ENCODE measurements at regions not wholly inside any gene's neighbourhood (a gene's known extent, or its start where the extent isn't known, plus 50 kb on each side); places are given as distances from the start of the nearest gene placed in this dataset.

DNA sequence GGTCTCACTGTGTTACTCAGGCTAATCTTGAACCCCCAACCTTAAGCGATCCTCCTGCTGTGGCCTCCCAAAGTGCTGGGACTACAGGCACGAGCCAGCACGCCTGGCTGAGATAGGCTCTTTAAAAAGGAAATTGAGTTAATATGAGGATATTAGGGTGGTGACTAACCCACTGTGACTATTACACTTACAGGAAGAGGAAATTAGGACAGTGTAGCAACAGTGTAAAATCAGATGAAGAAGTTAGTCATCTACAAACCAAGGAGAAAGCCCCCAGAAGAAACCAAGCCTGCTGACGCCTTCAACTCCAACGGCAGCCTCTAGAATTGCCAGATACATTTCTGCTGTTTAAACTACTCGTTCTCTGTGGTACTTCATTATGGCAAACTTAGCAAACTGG, 711.9 kb downstream of the SUCLG1 start:
- FAIRE-seq (no peak), DNase-seq (ENCODE audit: low read depth, low spot score) (no peak)
- Histone ChIP-seq H3K4me3 (ENCODE audit: control insufficient read depth in 2 of 3, extremely low read depth in 1 of 3, insufficient read depth in 2 of 3, low read depth in 1 of 3, low read length in 3 of 3) (no peak overlapping the region), H3K9me3 (ENCODE audit: control insufficient read depth, low read depth, low read length) (no peaks in the 10 kb centered on the region), H3K79me2 (ENCODE audit: control insufficient read depth, insufficient read depth, low read length) (no peaks in the 10 kb centered on the region), H3K4me2 (ENCODE audit: control insufficient read depth, extremely low read depth, insufficient read depth, low read depth, low read length) (no peak overlapping the region), H3K27ac (ENCODE audit: control insufficient read depth, insufficient read depth, low read length) (no peak overlapping the region), H3K9me1 (ENCODE audit: control insufficient read depth, extremely low read depth, insufficient read depth, low read length) (no peaks in the 10 kb centered on the region), H3K27me3 (ENCODE audit: control insufficient read depth, extremely low read depth, insufficient read depth, low read length) (no peaks in the 10 kb centered on the region), H3K9ac (ENCODE audit: control insufficient read depth, extremely low read depth, insufficient read depth, low read length) (no peak overlapping the region), H3K36me3 (ENCODE audit: control insufficient read depth in 2 of 2, extremely low read depth in 1 of 2, insufficient read depth in 2 of 2, low read length in 2 of 2) (no peaks in the 10 kb centered on the region), H2AFZ (ENCODE audit: control insufficient read depth, low read length) (no peak overlapping the region), H4K20me1 (ENCODE audit: control insufficient read depth, extremely low read depth, insufficient read depth, low read length) (no peaks in the 10 kb centered on the region), H3K4me1 (ENCODE audit: control insufficient read depth, extremely low read depth, insufficient read depth, low read length) (no peaks in the 10 kb centered on the region)
- TF ChIP-seq EZH2 (IDR thresholded peaks at IDR 0.05; ENCODE audit: low read length) = no peak
- no peak for TF ChIP-seq CTCF (optimal IDR thresholded peaks at IDR 0.05 in 1 of 3, IDR thresholded peaks at IDR 0.05 in 1 of 3, conservative IDR thresholded peaks at IDR 0.05 in 1 of 3; ENCODE audit: extremely low read depth in 1 of 3, insufficient read depth in 2 of 3, low read length in 3 of 3)
- dilution Hi-C loops (cut with MboI; ENCODE audit: extremely low pct_ligation_motif_present, low sequenced_read_pairs) = no loop called here

DNA sequence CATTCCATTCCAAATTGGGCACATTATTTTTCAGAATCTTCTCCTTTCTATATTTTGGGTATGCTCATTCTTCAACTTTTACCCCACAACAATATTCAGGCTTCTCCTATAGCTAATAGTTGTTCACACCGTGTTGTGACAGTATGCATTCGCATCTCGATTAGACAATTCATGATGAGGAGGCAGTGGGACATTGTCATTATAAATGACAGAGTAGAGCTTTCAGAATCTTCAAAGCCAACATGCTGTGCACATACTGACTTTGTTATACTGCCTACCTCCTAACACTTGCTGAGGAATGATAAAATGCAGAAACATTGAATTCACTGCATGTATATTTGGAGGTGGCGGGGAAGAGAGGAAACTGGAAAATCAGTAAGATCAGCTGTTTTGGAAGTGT, 714.2 kb downstream of the SUCLG1 start:
- dilution Hi-C loops (cut with MboI; ENCODE audit: extremely low pct_ligation_motif_present, low sequenced_read_pairs) = no loop called here

More for the DNA sequence above, 714.2 kb downstream of the SUCLG1 start:
- H3K27ac ChIP-seq (ENCODE audit: control insufficient read depth, insufficient read depth, low read length) = no peak overlapping the region
- H3K27me3 ChIP-seq (ENCODE audit: control insufficient read depth, extremely low read depth, insufficient read depth, low read length) = no peaks in the 10 kb centered on the region
- TF ChIP-seq EZH2 (IDR thresholded peaks at IDR 0.05; ENCODE audit: low read length) (no peak), CTCF (optimal IDR thresholded peaks at IDR 0.05 in 1 of 3, IDR thresholded peaks at IDR 0.05 in 1 of 3, conservative IDR thresholded peaks at IDR 0.05 in 1 of 3; ENCODE audit: extremely low read depth in 1 of 3, insufficient read depth in 2 of 3, low read length in 3 of 3) (no peak)
- H3K9ac ChIP-seq (ENCODE audit: control insufficient read depth, extremely low read depth, insufficient read depth, low read length) = no peak overlapping the region
- no peak overlapping the region for H3K4me2 ChIP-seq (ENCODE audit: control insufficient read depth, extremely low read depth, insufficient read depth, low read depth, low read length)
- no peak overlapping the region for H3K4me3 ChIP-seq (ENCODE audit: control insufficient read depth in 2 of 3, extremely low read depth in 1 of 3, insufficient read depth in 2 of 3, low read depth in 1 of 3, low read length in 3 of 3)
- no peaks in the 10 kb centered on the region for H3K79me2 ChIP-seq (ENCODE audit: control insufficient read depth, insufficient read depth, low read length)
- FAIRE-seq = no peak
- no peaks in the 10 kb centered on the region for H3K4me1 ChIP-seq (ENCODE audit: control insufficient read depth, extremely low read depth, insufficient read depth, low read length)
- H3K36me3 ChIP-seq (ENCODE audit: control insufficient read depth in 2 of 2, extremely low read depth in 1 of 2, insufficient read depth in 2 of 2, low read length in 2 of 2) = no peaks in the 10 kb centered on the region
- no peaks in the 10 kb centered on the region for H3K9me1 ChIP-seq (ENCODE audit: control insufficient read depth, extremely low read depth, insufficient read depth, low read length)
- no peaks in the 10 kb centered on the region for H3K9me3 ChIP-seq (ENCODE audit: control insufficient read depth, low read depth, low read length)
- no peaks in the 10 kb centered on the region for H4K20me1 ChIP-seq (ENCODE audit: control insufficient read depth, extremely low read depth, insufficient read depth, low read length)
- DNase-seq (ENCODE audit: low read depth, low spot score) = no peak
- no peak overlapping the region for H2AFZ ChIP-seq (ENCODE audit: control insufficient read depth, low read length)
